ENCODE measurements at regions not wholly inside any gene's neighbourhood (a gene's known extent, or its start where the extent isn't known, plus 50 kb on each side); places are given as distances from the start of the nearest gene placed in this dataset.

GRCh38 chr15:81893182-81893835, 152.5 kb downstream of the MEX3B start:
- no peak for TF ChIP-seq POLR2AphosphoS5 (IDR thresholded peaks at IDR 0.05)
- TF ChIP-seq POLR2A (IDR thresholded peaks at IDR 0.05): no peak
- TF ChIP-seq CTCF (IDR thresholded peaks at IDR 0.05): no peak
- no peak for TF ChIP-seq EP300 (IDR thresholded peaks at IDR 0.05; ENCODE audit: low read depth)

Measured in transverse colon (tissue), 4 donors.